Fibroblast of skin of left biceps (primary cell): ENCODE measurements at regions not wholly inside any gene's neighbourhood (a gene's known extent, or its start where the extent isn't known, plus 50 kb on each side); places are given as distances from the start of the nearest gene placed in this dataset.
"Not testable (repeated sequence)": the region's sequence is repeated elsewhere in the genome, so short reads cannot be mapped to it uniquely, and the experiment has no call there.

ENCODE experiments used
- DNase-seq, 2 experiments: peaks; one replicate each; pipeline ENCODE4 v3.0.0-alpha.2; 2013; ENCODE audit warnings: low read depth in 2 of 2

DNA sequence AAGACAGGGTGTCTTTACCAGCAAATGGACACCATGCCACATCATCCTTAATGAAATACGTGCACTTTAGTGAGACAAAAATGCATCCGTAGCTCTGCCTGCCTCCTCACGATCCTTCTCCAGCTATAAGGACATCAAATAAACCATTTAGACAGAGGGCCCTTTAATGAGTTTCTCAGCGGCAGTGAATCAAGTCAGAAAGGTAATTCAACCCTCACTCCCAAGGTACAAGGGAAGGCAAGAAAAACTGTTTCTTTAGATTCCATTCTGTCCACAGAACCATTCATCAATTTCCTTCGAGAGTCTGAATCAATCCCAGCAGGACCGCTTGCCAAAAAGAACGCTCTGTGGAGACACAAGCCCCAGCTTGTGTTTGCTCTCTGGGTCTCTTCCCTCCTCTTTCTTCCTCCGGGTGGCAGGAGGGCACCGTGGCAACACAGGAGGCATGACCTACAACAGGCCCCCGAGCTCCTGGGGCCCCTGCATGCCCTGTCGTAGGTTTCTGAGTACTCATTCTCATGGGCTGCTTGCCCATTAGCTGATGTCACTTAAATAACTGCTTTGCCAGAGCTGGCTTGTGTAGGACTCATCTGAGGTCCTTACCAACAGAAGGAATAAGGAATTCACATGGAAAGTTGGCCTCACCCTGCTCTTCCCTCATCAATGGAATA, 297.8 kb upstream of the PRKCQ start:
- no peak for DNase-seq

- DNase-seq, result no peak
These were observed 297.3 kb upstream of the PRKCQ start for GRCh38 chr10:6877336-6877721.

DNA sequence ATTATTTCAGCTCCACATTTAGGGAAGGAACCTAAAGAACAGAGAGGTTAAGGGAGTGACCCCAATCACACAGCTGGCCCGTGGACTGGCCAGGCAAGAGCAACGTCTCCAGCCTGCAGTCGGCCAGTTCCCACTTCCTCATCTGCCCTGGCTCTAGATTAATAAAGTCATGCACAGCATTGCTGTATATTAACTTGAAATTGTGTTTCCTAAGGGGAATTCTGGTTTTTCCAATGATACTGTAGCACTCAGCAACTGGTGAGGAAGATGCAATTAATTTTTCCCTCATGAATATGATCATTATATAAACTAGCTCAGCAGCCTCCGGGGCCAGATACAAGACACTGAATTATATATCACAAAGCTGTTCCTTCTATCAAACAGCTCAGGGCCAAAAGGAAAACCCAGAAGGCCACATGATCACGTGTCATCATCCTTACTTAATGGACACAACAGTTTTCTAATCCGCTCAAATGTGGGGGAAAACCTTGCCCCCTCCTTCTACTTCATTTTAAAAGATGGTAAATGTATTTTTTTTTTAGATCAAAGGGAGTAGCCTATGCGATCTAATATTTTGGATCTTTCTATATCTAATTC, 295.3 kb upstream of the PRKCQ start:
- no peak for DNase-seq

- no peak for DNase-seq
These were observed 291.1 kb upstream of the PRKCQ start for GRCh38 chr10:6871128-6871527.

DNA sequence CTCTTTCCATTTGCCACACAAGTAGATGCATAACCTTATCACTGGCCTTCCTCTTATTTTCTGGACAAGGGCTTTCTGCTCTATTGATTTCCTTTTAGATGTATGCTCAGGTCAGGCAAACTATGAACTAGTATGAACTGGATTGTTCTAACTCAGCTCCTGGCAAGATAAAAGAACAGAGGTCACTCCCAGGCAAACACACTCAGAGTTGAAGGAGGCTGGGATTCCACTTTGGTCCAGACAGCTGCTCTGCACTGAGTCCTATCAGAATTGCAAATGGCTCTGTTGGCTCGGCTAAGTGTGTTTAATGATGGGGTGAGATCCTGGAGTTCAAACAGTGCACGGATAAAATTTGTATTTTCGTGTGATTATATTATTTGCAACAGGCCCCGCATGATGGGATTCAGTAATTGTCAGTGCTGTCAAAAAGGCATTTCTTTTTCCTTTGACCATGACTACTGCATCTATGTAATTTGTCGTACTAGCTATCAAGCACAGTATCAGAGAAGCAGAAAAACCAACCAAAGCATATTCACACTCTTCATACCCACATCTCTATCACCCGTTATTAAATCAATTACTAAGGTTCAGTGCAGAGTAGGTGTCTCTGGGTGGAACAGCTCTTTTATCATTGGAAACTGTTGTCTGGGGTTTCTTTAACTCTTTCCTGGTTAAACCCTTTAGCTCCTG, 288.1 kb upstream of the PRKCQ start:
- no peak for DNase-seq

DNA sequence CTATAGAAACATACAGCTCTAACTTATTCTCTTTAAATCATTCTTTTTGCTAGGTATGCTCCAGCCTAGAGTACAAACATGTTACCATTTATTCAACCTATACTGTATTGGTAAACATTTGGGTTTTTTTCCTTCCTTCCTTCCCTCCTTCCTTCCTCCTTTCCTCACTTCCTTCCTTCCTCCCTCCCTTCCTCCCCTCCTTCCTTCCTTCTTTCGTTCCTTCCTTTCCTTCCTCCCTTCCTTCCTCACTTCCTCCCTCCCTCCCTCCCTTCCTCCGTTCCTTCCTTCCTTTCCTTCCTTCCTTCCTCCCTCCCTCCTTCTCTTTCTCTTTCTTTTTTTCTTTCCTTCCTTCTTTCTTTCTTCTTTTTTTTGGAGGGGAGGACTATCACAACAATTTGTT, 286.7 kb upstream of the PRKCQ start:
- no peak for DNase-seq

DNA sequence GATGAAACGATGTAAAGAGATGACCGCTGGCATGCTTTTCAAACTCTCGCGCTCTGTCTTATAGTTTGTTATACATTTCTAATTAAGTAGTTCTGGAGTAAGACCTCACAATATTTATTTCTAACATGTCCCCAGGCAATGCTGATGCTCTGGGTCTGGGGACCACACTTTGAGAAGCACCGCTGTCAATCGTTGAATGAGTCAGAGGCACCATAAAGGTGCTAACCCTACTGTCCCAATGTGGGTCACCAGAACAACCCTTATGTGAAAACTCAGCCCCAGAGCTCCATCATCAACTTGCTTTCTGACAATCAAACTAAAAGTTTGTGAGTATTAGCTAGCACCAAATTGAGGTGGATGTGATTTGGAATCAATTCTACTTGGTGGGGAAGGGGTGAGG, 284.1 kb upstream of the PRKCQ start:
- DNase-seq, result no peak

DNA sequence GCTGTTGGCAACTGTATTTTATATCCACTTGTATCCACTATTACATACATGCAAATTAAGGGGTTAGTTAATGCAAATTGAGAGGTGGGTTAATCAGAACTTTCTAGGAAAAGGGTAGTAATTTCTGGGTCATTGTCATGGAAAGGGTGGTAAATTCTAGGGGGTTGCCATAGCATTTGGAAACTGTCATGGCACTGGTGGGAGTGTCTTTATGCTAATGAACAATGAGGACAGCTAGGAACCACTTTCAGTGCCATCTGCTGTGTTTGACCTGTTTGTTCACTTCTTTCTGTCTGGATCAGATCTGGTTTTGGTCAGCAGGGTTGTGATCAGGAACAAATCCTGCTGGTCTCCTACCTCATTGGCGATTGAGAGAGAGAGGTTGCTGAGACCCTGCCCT, 283.3 kb upstream of the PRKCQ start:
- no peak for DNase-seq

GRCh38 chr10:6850452-6850851, 270.4 kb upstream of the PRKCQ start:
- no peak for DNase-seq

GRCh38 chr10:6847561-6847960, 267.5 kb upstream of the PRKCQ start:
- no peak for DNase-seq

DNA sequence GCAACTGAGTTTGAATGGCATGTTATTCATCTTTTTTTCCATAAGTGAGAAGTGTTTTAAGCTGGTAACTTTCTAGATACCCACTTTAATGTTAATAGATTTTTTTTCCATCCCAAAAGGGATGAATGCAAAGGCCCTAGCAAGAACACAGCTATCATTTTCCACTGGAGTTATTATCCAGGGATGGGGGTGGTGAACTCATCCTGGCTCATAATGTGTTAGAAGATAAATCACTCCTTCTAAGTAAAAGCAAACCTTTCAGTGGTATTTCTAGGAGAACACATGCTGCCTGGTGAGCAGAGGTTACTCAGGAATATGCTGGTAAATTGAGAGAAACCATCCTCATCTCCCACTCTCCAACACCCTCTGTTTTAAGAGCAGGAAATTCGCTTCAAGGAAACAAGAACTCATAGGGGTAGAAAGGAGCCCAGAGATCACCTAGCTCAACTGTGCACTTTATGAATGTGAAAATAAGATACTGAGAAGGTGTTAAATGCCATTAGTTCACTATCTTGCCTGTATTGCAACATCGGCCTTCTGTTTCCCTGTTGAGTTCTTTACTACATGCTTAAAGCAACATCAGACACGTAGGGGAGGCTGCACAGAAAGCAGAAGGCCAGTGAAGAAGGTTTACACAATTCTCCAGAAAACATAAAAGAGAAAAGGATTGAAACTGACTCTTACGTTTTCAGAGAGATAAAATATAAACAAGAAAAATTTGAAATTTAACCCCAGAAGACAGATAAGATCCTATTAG, 264.0 kb upstream of the PRKCQ start:
- no peak for DNase-seq

- no peak for DNase-seq
These were observed 263.4 kb upstream of the PRKCQ start for GRCh38 chr10:6843481-6843881.

DNA sequence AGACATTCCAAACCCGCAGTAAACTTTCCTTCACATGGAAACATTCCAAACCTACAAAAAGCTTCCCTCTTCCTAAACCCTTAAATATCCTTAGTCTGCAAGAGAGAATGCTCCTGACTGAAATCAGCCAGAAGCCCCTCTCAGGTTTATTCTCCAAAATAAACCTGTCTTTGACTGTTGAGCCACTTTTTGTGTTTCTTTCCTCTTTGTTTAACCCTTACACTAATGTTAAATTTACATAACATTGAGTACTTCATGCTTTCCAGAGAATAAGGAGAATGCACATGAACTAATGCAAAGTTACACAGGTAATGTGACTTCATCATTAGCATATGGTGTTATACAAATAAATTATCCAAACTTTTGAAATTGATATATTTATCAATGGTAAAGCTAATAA, 262.6 kb upstream of the PRKCQ start:
- no peak for DNase-seq

GRCh38 chr10:6841761-6842160, 261.7 kb upstream of the PRKCQ start:
- no peak for DNase-seq

DNA sequence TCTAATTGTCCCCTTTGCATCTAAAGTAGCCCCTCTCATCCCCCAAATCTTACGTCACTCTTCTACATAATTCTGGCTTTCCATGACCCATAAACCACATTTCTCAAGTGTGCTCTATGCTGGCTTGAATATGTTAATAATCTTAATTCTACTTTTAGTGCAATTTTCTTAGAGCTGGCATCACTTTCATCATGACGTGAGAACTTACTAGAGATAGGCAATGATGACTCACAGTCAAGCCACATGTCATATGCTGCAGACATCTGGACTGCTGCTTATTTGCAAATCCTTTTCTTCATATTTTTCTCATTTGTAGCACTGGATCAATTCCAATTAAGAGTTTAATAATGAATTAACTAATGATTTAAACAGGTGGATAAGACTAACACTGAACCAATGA, 260.7 kb upstream of the PRKCQ start:
- DNase-seq, result peak in 1 of 2 experiments; percentile 2

DNA sequence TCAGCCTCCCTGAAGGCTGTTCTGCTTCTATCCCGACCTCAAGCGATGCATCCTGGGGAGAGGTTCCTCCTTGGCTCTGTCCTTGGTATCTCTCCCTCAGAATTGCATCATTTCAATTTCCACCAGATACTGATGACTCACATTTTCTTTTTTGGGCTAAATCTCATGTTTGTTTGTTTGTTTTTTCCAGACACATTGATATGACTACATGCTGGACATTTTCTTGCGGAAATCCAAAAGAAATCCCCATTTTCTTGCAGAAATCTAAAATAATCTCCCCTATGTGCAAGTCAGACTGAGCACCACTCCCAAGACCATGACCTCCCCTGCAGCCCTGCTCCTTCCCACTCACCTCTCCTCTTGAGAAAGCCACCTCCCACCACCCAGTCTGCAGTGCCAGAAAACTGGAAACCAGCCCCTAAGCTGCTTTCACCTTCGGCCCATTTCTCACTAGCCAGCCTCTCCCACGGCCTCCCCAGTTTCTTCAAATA, 260.2 kb upstream of the PRKCQ start:
- no peak for DNase-seq

- DNase-seq, result no peak
These were observed 258.0 kb upstream of the PRKCQ start for GRCh38 chr10:6838118-6838517.

DNA sequence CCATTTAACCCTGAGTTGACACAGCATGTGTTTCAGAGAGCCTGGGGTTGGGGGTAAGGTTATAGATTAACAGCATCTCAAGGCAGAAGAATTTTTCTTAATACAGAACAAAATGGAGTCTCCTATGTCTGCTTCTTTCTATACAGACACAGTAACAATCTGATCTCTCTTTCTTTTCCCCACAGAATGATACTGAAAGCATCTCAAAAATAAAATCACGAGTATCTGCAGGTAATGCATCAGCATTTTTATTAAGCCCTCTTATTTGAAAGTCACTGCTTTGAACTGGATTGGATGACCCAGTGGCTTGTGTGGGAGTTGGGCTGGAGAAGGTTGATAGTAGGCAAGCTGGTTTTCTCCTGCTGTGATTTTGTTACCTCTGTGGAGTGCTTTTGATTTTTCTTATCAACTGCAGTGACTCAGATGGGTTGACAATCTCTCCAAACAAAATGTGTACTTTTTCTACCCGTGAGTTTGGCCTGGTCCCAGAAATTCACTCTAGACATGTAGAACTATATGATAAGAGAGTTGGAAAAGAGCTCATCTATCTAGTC, 253.5 kb upstream of the PRKCQ start:
- DNase-seq, result no peak

DNA sequence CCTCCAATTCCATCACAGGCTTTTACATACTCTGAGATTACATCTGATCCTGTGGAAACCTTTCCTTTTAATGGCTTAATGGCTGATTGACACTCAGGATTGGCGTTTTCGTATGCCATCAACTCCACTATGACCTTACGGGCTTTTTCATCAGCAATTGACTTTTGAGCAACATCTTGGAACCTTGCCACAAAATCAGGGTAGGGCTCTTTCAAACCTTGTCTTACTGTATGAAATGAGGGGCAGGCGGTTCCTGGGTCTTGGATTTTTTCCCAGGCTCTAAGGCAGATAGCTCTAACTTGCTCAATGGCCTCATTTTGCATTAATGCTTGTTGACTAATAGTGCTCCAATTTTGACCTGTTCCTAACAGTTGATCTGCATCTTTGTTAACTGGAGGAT, 250.9 kb upstream of the PRKCQ start:
- not testable (repeated sequence) for DNase-seq

GRCh38 chr10:6824793-6825192, 244.7 kb upstream of the PRKCQ start:
- DNase-seq, result not testable (repeated sequence)

GRCh38 chr10:6823770-6824169, 243.7 kb upstream of the PRKCQ start:
- DNase-seq, result no peak

DNA sequence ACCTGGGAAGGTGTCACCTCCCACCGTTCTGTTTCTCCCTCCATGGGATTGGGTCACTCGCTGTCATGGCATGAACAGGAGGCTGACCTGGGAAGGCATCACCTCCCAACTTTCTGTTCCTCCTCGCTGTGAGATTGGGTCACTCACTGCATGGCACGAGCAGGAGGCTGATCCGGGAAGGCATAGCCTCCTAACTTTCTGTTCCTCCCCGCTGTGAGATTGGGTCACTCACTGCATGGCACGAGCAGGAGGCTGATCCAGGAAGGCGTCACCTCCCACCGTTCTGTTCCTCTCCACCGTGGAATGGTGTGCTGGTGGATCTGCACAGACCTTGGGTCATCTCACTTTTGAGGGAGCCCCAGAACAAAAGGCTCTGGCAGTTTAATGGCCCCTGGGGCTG, 239.2 kb upstream of the PRKCQ start:
- DNase-seq, result no peak
